ENCODE measurements at regions not wholly inside any gene's neighbourhood (a gene's known extent, or its start where the extent isn't known, plus 50 kb on each side); places are given as distances from the start of the nearest gene placed in this dataset.

- no peak for DNase-seq (ENCODE audit: low read depth)
Measured at GRCh38 chr6:22621701-22622100, 52.3 kb downstream of the HDGFL1 start.

- DNase-seq (ENCODE audit: low read depth), result no peak
Measured at GRCh38 chr6:22622351-22622750, 53.0 kb downstream of the HDGFL1 start.

- DNase-seq (ENCODE audit: low read depth), result no peak
Measured at GRCh38 chr6:22622813-22623212, 53.4 kb downstream of the HDGFL1 start.

GRCh38 chr6:22627644-22628043 lies 58.3 kb downstream of the HDGFL1 start:
- no peak for DNase-seq (ENCODE audit: low read depth)

GRCh38 chr6:22631091-22631490 lies 61.7 kb downstream of the HDGFL1 start:
- DNase-seq (ENCODE audit: low read depth), result no peak

GRCh38 chr6:22632581-22633145 lies 63.3 kb downstream of the HDGFL1 start:
- DNase-seq (ENCODE audit: low read depth), result no peak

GRCh38 chr6:22636452-22636851 lies 67.1 kb downstream of the HDGFL1 start:
- no peak for DNase-seq (ENCODE audit: low read depth)

GRCh38 chr6:22637782-22638181 lies 68.4 kb downstream of the HDGFL1 start:
- DNase-seq (ENCODE audit: low read depth), result no peak

- DNase-seq (ENCODE audit: low read depth), result no peak
Measured at GRCh38 chr6:22638320-22638719, 69.0 kb downstream of the HDGFL1 start.

GRCh38 chr6:22642254-22642653 lies 72.9 kb downstream of the HDGFL1 start:
- DNase-seq (ENCODE audit: low read depth), result peak; percentile 65

GRCh38 chr6:22643780-22644179 lies 74.4 kb downstream of the HDGFL1 start:
- DNase-seq (ENCODE audit: low read depth), result no peak

- DNase-seq (ENCODE audit: low read depth), result no peak
Measured at GRCh38 chr6:22647719-22648118, 78.4 kb downstream of the HDGFL1 start.

GRCh38 chr6:22651731-22652130 lies 82.4 kb downstream of the HDGFL1 start:
- no peak for DNase-seq (ENCODE audit: low read depth)

- DNase-seq (ENCODE audit: low read depth), result no peak
Measured at GRCh38 chr6:22653980-22654610, 84.7 kb downstream of the HDGFL1 start.

GRCh38 chr6:22656706-22657351 lies 87.5 kb downstream of the HDGFL1 start:
- DNase-seq (ENCODE audit: low read depth), result no peak

- no peak for DNase-seq (ENCODE audit: low read depth)
Measured at GRCh38 chr6:22657352-22657980, 88.1 kb downstream of the HDGFL1 start.

GRCh38 chr6:22658183-22658582 lies 88.8 kb downstream of the HDGFL1 start:
- no peak for DNase-seq (ENCODE audit: low read depth)

- no peak for DNase-seq (ENCODE audit: low read depth)
Measured at GRCh38 chr6:22658934-22659333, 89.6 kb downstream of the HDGFL1 start.

- DNase-seq (ENCODE audit: low read depth), result no peak
Measured at GRCh38 chr6:22664968-22665367, 95.6 kb downstream of the HDGFL1 start.

- DNase-seq (ENCODE audit: low read depth), result no peak
Measured at GRCh38 chr6:22666021-22666420, 96.7 kb downstream of the HDGFL1 start.

- no peak for DNase-seq (ENCODE audit: low read depth)
Measured at GRCh38 chr6:22666586-22666985, 97.2 kb downstream of the HDGFL1 start.

- no peak for DNase-seq (ENCODE audit: low read depth)
Measured at GRCh38 chr6:22667855-22668254, 98.5 kb downstream of the HDGFL1 start.

GRCh38 chr6:22668307-22668706 lies 98.9 kb downstream of the HDGFL1 start:
- no peak for DNase-seq (ENCODE audit: low read depth)
